ENCODE measurements at regions not wholly inside any gene's neighbourhood (a gene's known extent, or its start where the extent isn't known, plus 50 kb on each side); places are given as distances from the start of the nearest gene placed in this dataset.

DNA sequence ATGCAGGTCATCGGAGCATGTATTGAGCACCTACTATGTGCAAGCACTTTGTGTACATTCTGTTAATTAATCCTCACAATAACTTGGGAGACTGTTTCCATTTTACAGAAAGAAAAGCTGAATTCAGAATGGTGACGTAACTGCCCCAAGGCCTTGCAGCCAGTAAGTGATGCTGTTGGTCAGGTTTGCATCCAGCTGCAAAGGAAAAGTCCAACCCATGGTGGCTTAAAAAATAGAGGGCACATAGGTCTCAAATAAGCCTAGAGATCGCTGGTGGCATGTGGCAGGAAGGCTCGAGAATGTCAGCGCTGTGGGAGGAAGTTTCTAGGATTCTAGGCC lies 83.8 kb upstream of the CHST15 start:
- H3K23me2 ChIP-seq (ENCODE audit: insufficient read length, low read depth, low read length, poor library complexity, severe bottlenecking): no peaks in the 10 kb centered on the region
- H3K9me3 ChIP-seq (ENCODE audit: control insufficient read depth, low read depth, low read length): no peaks in the 10 kb centered on the region
- no peaks in the 10 kb centered on the region for H3K4me1 ChIP-seq (ENCODE audit: insufficient read depth, low read length)
- no peaks in the 10 kb centered on the region; a peak in 1 of 5 replicates for H3K9me3 Mint-ChIP-seq
- H3K27ac ChIP-seq (ENCODE audit: insufficient read length, low read depth, low read length): no peak overlapping the region
- no peak overlapping the region for H2BK12ac ChIP-seq (ENCODE audit: insufficient read length, low read depth, low read length)
- no peaks in the 10 kb centered on the region for H3K79me1 ChIP-seq (ENCODE audit: insufficient read depth, low read depth, low read length, poor library complexity, severe bottlenecking)
- no peak overlapping the region for H4K5ac ChIP-seq (ENCODE audit: insufficient read length, low read depth, low read length)
- H4K91ac ChIP-seq (ENCODE audit: insufficient read length, low read depth, low read length): no peak overlapping the region
- peaks cover 11% of the 10 kb centered on the region for H3K27me3 Mint-ChIP-seq (ENCODE audit: low read depth)
- H3K27me3 ChIP-seq (ENCODE audit: insufficient read depth, low read length): no peaks in the 10 kb centered on the region
- no peak overlapping the region for H3K4me3 Mint-ChIP-seq
- H3K79me2 ChIP-seq (ENCODE audit: insufficient read depth, low read length): no peaks in the 10 kb centered on the region
- no peak overlapping the region for H3K9ac ChIP-seq (ENCODE audit: extremely low read depth, insufficient read length, low read length)
- H2BK15ac ChIP-seq (ENCODE audit: low read depth, low read length): no peak overlapping the region
- no peak overlapping the region for H2BK20ac ChIP-seq (ENCODE audit: low read depth, low read length, poor library complexity, severe bottlenecking)
- no peak overlapping the region for H3T11ph ChIP-seq (ENCODE audit: low read length)
- DNase-seq: no peak
- H2BK5ac ChIP-seq (ENCODE audit: insufficient read length, low read length): no peak overlapping the region
- H3K4me2 ChIP-seq (ENCODE audit: insufficient read depth, insufficient read length, low read length): no peak overlapping the region
- TF ChIP-seq, protein P1, sequence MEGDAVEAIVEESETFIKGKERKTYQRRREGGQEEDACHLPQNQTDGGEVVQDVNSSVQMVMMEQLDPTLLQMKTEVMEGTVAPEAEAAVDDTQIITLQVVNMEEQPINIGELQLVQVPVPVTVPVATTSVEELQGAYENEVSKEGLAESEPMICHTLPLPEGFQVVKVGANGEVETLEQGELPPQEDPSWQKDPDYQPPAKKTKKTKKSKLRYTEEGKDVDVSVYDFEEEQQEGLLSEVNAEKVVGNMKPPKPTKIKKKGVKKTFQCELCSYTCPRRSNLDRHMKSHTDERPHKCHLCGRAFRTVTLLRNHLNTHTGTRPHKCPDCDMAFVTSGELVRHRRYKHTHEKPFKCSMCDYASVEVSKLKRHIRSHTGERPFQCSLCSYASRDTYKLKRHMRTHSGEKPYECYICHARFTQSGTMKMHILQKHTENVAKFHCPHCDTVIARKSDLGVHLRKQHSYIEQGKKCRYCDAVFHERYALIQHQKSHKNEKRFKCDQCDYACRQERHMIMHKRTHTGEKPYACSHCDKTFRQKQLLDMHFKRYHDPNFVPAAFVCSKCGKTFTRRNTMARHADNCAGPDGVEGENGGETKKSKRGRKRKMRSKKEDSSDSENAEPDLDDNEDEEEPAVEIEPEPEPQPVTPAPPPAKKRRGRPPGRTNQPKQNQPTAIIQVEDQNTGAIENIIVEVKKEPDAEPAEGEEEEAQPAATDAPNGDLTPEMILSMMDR (conservative IDR thresholded peaks at IDR 0.05): no peak
- no peak overlapping the region for H2AK5ac ChIP-seq (ENCODE audit: insufficient read length, low read length)
- no peak overlapping the region for H2BK120ac ChIP-seq (ENCODE audit: low read depth, low read length, poor library complexity, severe bottlenecking)
- no peak overlapping the region for H3K27ac Mint-ChIP-seq
- H3K18ac ChIP-seq (ENCODE audit: insufficient read length, low read depth, low read length): no peak overlapping the region
- H4K20me1 ChIP-seq (ENCODE audit: control insufficient read depth, insufficient read depth, insufficient read length): no peaks in the 10 kb centered on the region
- peaks cover 4 to 6% of the 10 kb centered on the region in 2 experiments for H3K4me1 Mint-ChIP-seq
- no peak overlapping the region for H3K23ac ChIP-seq (ENCODE audit: insufficient read length, low read depth, low read length)
- no peaks in the 10 kb centered on the region for H3K36me3 Mint-ChIP-seq (ENCODE audit: insufficient read depth in 1 of 3, low read depth in 3 of 3)
- no peak overlapping the region for H3K14ac ChIP-seq (ENCODE audit: insufficient read depth, low read length)
- no peak overlapping the region for H2AFZ ChIP-seq (ENCODE audit: low read length)
- no CpG with 5 or more reads among the region's 5 CpGs for WGBS (ENCODE audit: extremely low coverage, insufficient read length, low lambda C conversion rate)
- no peak overlapping the region for H3K56ac ChIP-seq (ENCODE audit: insufficient read length, low read depth, low read length)
- H4K8ac ChIP-seq (replicated peaks; ENCODE audit: insufficient read length, low read depth, low read length): no peak overlapping the region
- H3K4ac ChIP-seq (ENCODE audit: low read depth, low read length): no peak overlapping the region
